CD4-positive, alpha-beta T cell treated with Interleukin-12 subunit alpha and Interleukin-12 subunit beta, for 1 hour (primary cell): ENCODE measurements at regions not wholly inside any gene's neighbourhood (a gene's known extent, or its start where the extent isn't known, plus 50 kb on each side); places are given as distances from the start of the nearest gene placed in this dataset.

Experiments used
- DNase-seq: peaks from one replicate; pipeline ENCODE4 v3.0.0-alpha.2; 2020

DNA sequence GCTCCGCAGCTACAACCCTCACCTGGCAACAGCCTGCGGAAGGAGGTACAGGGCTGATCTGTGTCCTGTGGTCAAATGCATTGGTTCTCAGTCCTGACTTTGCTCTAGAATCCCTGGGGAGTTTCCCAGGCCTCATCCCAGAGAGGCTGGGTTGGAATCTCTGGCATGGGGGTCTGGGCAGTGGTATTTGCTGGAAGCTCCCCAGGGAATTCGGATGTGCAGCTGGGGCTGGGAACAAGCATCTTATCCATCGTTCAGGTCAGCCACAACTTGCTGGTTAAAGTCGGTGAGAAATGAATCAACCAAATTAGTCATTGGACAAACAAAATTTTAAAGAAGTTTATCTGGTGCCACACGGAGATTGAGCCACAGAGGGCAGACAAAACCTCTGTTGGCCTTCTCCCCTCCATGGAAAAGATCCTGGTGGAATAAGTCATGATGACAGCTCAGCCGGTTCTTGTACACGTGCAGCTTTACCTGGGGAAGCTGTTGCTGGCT lies 231.2 kb downstream of the FOXL1 start:
- DNase-seq, result no peak

DNA sequence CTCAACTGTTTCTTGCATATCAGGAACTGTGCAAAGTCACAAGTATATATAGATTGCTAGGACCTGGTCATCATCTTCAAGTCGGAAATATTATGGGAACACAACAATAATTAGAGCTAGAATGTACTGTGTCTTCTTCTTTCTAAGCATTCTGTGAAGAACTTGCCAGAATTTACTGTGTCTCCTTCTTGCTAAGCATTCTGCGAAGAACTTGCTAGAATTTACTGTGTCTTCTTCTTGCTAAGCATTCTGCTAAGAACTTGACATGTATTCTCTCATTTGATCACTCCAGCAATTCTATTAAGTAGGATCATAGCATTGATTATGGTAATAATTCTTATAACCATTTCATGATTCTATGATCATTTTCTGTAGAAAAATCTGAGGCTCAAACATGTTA lies 231.7 kb downstream of the FOXL1 start:
- no peak for DNase-seq

- no peak for DNase-seq
Observed at GRCh38 chr16:86812363-86812970, 234.1 kb downstream of the FOXL1 start.

GRCh38 chr16:86814256-86814655 lies 235.9 kb downstream of the FOXL1 start:
- no peak for DNase-seq

DNA sequence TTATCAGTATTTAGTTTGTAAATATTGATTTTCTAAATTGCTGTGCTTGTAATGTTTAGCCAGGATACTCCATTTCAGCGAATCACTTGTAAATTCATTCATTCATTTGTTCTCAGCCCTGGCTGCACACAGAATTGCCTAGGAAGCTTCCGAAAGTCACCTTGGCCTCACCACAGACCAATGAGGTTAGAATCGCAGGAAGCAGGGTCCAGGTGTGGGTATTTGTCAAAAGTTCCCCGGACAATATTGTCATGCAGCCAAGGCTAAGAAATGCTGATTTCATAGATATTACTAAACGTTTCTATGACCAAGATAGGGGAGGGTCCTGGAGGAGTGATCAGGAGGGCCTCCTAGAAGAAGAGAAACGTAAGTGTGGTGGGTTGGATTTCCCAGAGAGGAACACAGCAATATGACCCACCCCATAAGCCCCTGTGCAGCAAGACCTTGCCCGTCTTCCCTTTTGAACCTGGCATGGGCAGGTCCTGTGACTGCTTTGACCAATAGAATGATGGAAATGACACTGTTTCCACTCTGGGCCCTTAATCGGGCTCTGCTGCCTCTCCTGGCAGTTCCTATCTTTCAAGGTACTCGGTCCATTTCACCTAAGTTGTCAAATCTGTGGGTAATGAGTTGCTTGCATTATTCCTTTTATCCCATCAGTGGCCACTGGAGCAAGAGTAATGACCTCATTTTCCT lies 238.7 kb downstream of the FOXL1 start:
- DNase-seq, result no peak

DNA sequence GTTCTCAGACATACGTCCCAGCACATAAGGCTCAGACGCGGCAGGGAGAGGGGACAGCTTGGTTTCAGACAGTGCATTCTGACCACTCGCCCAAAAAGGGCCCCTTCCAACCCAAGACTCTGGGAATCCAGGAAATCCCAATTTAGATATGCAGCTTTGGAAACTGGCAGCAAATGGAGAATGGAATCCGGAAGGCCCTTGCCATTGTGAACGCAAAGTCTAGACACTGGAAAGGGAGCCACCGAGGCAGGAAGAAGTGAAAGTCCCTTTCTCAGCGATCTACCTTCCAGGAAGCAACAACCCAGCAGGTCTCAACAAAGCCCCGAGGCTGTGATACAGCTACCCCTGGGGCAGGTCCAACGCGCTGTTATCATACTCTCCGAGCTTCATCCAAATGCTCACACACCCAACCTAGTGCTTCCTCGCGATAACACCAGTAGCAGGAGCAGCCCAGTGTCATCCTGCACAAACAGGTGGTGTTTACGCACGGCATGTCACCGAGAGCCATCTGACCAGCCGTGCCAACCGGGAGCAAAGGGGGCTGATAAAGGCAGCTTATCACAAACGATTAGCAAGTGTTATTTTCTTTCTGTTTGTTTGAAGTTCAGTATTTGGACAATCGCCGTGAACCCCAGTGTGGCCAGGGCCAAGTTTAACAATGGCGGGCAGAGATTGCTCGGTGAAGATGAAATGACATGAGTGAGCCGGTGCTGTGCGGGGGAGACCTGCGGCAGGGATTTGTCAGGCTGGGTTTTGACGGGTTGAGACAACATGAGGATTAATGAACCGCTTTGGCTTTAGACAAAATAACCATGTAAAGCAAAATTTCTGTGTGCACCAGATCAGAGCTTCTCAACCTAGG lies 240.6 kb downstream of the FOXL1 start:
- no peak for DNase-seq

- no peak for DNase-seq
Observed at GRCh38 chr16:86819533-86819892, 241.2 kb downstream of the FOXL1 start.

DNA sequence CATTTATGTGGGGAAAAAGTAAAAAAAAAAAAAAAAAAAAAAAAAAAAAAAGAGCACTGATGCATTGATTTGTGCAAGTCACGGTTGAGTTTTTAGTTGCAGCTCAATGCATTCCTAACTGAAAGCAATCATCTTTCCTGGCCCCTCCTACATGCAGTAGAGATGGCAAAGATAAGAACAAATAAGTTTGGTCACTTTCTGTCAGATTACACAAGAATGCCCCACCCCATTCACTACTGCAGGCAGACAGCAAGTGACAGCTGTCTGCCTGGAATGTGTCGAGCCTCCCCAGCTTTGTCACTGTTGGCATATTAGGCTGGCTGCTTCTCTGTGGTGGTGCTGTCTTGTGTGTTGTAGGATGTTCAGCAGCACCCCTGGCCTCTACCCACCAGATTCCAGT lies 243.5 kb downstream of the FOXL1 start:
- DNase-seq, result no peak

DNA sequence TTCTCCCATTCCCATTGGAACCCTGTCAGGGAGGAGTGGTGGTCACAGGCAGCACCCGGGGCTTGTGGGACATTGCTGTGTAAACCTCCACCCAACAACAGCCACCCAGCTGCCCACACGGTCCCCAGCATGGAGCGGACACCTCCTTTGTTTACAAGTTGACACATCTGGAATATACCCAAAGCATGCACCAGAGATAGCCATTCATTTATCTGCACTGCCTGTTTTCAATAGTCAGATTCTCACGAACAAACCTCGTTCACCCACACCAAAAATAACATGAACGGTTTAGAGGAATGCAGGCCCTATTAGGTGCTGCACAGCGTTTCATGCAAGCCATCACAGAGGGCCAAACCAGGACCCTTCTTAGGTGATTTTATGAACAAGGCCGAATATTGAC lies 244.8 kb downstream of the FOXL1 start:
- no peak for DNase-seq

- no peak for DNase-seq
Observed at GRCh38 chr16:86823888-86824671, 245.7 kb downstream of the FOXL1 start.

GRCh38 chr16:86824751-86825296 lies 246.5 kb downstream of the FOXL1 start:
- no peak for DNase-seq

GRCh38 chr16:86825631-86826030 lies 247.3 kb downstream of the FOXL1 start:
- DNase-seq, result no peak

- no peak for DNase-seq
Observed at GRCh38 chr16:86826941-86827340, 248.6 kb downstream of the FOXL1 start.

DNA sequence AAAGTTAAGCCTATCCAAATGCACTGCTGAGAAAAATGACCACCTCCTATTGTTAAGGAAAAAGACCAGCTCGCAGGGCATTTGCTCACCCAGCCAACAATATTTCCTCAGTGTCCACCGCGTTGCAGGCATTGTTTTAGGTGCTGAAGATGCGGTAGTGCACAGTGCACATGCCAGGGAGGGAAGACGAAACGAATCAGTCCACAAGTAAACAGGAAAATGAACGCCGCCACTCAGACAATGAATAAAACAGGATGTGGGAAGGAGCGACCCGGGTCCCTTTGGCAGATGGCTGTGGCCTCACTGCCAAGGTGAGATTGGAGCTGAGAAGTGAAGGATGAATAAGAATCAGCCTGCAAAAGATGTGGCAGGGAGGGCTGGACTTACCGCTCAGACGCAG lies 249.2 kb downstream of the FOXL1 start:
- DNase-seq, result no peak

- DNase-seq, result no peak
Observed at GRCh38 chr16:86828202-86828601, 249.9 kb downstream of the FOXL1 start.

- no peak for DNase-seq
Observed at GRCh38 chr16:86828653-86829052, 250.3 kb downstream of the FOXL1 start.

DNA sequence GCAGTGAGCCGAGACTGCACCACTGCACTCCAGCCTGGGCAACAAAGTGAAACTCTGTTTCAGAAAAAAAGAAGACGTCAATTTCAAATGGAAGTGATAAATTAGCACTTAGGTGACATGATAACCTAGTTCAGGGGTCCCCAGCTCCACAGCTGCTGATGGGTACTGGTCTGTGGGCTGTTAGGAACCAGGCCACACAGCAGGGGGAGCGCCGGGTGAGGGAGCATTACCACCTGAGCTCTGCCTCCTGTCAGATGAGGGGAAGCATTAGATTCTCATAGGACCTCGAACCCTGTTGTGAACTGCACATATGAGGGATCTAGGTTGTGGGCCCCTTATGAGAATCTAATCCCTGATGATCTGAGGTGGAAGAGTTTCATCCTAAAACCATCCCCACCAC lies 253.0 kb downstream of the FOXL1 start:
- no peak for DNase-seq

DNA sequence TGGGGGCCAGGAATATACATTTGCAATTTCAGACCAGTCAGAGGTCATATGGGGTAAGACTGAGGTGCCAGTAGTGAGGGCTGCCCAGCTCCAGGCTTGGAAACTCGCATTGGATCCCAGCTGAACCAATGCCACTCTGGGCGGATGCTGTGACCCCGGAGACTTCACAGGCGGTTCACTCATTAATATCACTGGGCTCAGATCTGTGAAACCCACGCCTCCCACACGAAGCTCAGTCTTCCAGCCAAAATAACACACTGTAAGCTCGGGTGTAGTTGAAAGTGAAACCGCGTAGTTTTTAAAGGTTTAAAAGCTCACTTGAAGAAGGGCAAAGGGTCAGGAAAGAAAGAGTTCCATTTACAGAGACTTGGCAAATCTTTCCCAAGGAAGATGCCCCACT lies 254.8 kb downstream of the FOXL1 start:
- no peak for DNase-seq

DNA sequence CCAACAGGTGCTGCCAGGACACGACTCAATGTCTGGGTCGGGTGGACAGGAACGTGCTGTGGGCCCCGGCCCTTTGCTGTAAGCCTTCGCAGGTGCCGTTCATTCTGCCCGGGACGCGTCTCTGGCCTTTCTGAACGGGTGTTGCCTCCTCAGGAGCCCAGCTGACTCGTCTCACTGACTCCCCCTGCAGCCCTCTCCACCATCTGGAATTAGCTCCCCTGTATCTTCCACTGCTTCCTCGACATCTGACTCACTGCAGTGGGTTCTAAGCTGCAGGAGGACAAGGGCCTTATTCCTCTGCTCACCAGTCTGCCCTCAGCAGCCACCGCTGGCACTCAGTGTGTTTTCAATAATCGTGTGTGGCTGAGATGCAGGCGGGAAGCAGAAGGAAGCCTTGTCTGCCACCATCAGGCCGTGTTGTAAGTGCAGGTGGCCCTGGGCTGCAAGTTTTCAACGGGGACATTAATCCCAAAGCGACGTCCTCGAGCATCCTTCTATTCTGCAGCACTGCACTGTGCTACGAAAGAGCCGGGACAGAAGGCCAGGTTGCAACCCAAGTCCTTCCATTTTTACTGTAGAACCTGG lies 256.2 kb downstream of the FOXL1 start:
- DNase-seq, result no peak

GRCh38 chr16:86835982-86836381 lies 257.6 kb downstream of the FOXL1 start:
- DNase-seq, result no peak

GRCh38 chr16:86836503-86837129 lies 258.3 kb downstream of the FOXL1 start:
- DNase-seq, result no peak

GRCh38 chr16:86843812-86844211 lies 265.5 kb downstream of the FOXL1 start:
- DNase-seq, result no peak
